Ishikawa (cell line): ENCODE measurements at regions not wholly inside any gene's neighbourhood (a gene's known extent, or its start where the extent isn't known, plus 50 kb on each side); places are given as distances from the start of the nearest gene placed in this dataset.

Source experiments
- CEBPB ChIP-seq: IDR thresholded peaks from 2 replicates; pipeline ENCODE4 v1.6.1; 2012
- EGR1 ChIP-seq: IDR thresholded peaks from 2 replicates; pipeline ENCODE4 v1.6.1; 2012
- EP300 ChIP-seq: IDR thresholded peaks from 2 replicates; pipeline ENCODE4 v1.6.1; 2012; ENCODE audit warnings: borderline replicate concordance
- FOXM1 ChIP-seq: IDR thresholded peaks from 2 replicates; pipeline ENCODE4 v1.6.1; 2012; ENCODE audit warnings: low read depth, borderline replicate concordance
- MAX ChIP-seq: IDR thresholded peaks from 2 replicates; pipeline ENCODE4 v1.6.1; 2012
- RAD21 ChIP-seq: IDR thresholded peaks from 2 replicates; pipeline ENCODE4 v1.6.1; 2012; ENCODE audit warnings: low read depth
- TCF12 ChIP-seq: IDR thresholded peaks from 2 replicates; pipeline ENCODE4 v1.6.1; 2012; ENCODE audit warnings: low read depth
- TEAD4 ChIP-seq: IDR thresholded peaks from 2 replicates; pipeline ENCODE4 v1.6.1; 2012
- ZBTB7A ChIP-seq: IDR thresholded peaks from 2 replicates; pipeline ENCODE4 v1.6.1; 2012; ENCODE audit warnings: low read depth
- TF ChIP-seq, protein P1 (sequence below): IDR thresholded peaks from 2 replicates; pipeline ENCODE4 v1.6.1; 2012; ENCODE audit warnings: low read depth, mild to moderate bottlenecking

GRCh38 chr3:6491768-6492167, 369.1 kb upstream of the GRM7 start:
- no peak for TF ChIP-seq EP300
- TF ChIP-seq, protein P1, sequence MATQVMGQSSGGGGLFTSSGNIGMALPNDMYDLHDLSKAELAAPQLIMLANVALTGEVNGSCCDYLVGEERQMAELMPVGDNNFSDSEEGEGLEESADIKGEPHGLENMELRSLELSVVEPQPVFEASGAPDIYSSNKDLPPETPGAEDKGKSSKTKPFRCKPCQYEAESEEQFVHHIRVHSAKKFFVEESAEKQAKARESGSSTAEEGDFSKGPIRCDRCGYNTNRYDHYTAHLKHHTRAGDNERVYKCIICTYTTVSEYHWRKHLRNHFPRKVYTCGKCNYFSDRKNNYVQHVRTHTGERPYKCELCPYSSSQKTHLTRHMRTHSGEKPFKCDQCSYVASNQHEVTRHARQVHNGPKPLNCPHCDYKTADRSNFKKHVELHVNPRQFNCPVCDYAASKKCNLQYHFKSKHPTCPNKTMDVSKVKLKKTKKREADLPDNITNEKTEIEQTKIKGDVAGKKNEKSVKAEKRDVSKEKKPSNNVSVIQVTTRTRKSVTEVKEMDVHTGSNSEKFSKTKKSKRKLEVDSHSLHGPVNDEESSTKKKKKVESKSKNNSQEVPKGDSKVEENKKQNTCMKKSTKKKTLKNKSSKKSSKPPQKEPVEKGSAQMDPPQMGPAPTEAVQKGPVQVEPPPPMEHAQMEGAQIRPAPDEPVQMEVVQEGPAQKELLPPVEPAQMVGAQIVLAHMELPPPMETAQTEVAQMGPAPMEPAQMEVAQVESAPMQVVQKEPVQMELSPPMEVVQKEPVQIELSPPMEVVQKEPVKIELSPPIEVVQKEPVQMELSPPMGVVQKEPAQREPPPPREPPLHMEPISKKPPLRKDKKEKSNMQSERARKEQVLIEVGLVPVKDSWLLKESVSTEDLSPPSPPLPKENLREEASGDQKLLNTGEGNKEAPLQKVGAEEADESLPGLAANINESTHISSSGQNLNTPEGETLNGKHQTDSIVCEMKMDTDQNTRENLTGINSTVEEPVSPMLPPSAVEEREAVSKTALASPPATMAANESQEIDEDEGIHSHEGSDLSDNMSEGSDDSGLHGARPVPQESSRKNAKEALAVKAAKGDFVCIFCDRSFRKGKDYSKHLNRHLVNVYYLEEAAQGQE = no peak
- no peak for TF ChIP-seq TEAD4
- no peak for TF ChIP-seq RAD21
- no peak for TF ChIP-seq TCF12
- TF ChIP-seq CEBPB = no peak
- TF ChIP-seq FOXM1 = no peak
- TF ChIP-seq MAX = no peak
- no peak for TF ChIP-seq EGR1
- TF ChIP-seq ZBTB7A = no peak
